ENCODE measurements at regions not wholly inside any gene's neighbourhood (a gene's known extent, or its start where the extent isn't known, plus 50 kb on each side); places are given as distances from the start of the nearest gene placed in this dataset.

GRCh38 chr6:153781306-153781705 is 257.7 kb upstream of the OPRM1 start:
- 61 to 81% (median 75%) methylated on average over 1 of the region's 1 CpG for WGBS, 5 donors
- intact Hi-C loops (cut with DNase I; ENCODE audit: low total_unique reads): no loop called here
- DNase-seq: no peak
- Histone ChIP-seq H3K9me3 (peaks cover 0 to 25% (median 12%) of the 10 kb centered on the region in 8 donors), H3K4me3 (no peak overlapping the region), H3K27me3 (replicated peaks in 1 of 7) (no peaks in the 10 kb centered on the region), H3K27ac (no peak overlapping the region), H3K36me3 (no peaks in the 10 kb centered on the region), H3K4me1 (no peaks in the 10 kb centered on the region)
- TF ChIP-seq CTCF (IDR thresholded peaks at IDR 0.05 in 8 of 11, conservative IDR thresholded peaks at IDR 0.05 in 3 of 11) (no peak), POLR2A (IDR thresholded peaks at IDR 0.05) (no peak), POLR2AphosphoS5 (IDR thresholded peaks at IDR 0.05) (no peak)

- Histone ChIP-seq H3K36me3 (no peaks in the 10 kb centered on the region), H3K4me3 (no peak overlapping the region), H3K4me1 (no peaks in the 10 kb centered on the region), H3K27ac (no peak overlapping the region), H3K9me3 (peaks cover 0 to 17% (median 8%) of the 10 kb centered on the region in 8 donors), H3K27me3 (replicated peaks in 1 of 7) (no peaks in the 10 kb centered on the region)
- DNase-seq: no peak
- intact Hi-C loops (cut with DNase I; ENCODE audit: low total_unique reads): no loop called here
- 71 to 88% (median 82%) methylated on average over 1 of the region's 1 CpG for WGBS, 5 donors
- no peak for TF ChIP-seq POLR2AphosphoS5 (IDR thresholded peaks at IDR 0.05)
- no peak for TF ChIP-seq POLR2A (IDR thresholded peaks at IDR 0.05)
Measured at GRCh38 chr6:153780011-153780410, 259.0 kb upstream of the OPRM1 start.

- Histone ChIP-seq H3K27me3 (replicated peaks in 1 of 7) (no peaks in the 10 kb centered on the region), H3K27ac (no peak overlapping the region), H3K36me3 (no peaks in the 10 kb centered on the region), H3K4me1 (no peaks in the 10 kb centered on the region), H3K9me3 (peaks cover 0 to 17% (median 8%) of the 10 kb centered on the region in 8 donors), H3K4me3 (no peak overlapping the region)
- TF ChIP-seq POLR2AphosphoS5 (IDR thresholded peaks at IDR 0.05) (no peak), POLR2A (IDR thresholded peaks at IDR 0.05) (no peak), CTCF (IDR thresholded peaks at IDR 0.05 in 8 of 11, conservative IDR thresholded peaks at IDR 0.05 in 3 of 11) (no peak)
- 76 to 83% (median 79%) methylated on average over 2 of the region's 2 CpGs for WGBS, 5 donors
- DNase-seq: no peak
- intact Hi-C loops (cut with DNase I; ENCODE audit: low total_unique reads): no loop called here
Measured at GRCh38 chr6:153778216-153778615, 260.8 kb upstream of the OPRM1 start.

- intact Hi-C loops (cut with DNase I; ENCODE audit: low total_unique reads): no loop called here
- H3K27me3 ChIP-seq (replicated peaks in 1 of 7): no peaks in the 10 kb centered on the region
- no peak overlapping the region for H3K4me3 ChIP-seq
- no peak overlapping the region for H3K27ac ChIP-seq
- H3K9me3 ChIP-seq: no peaks in the 10 kb centered on the region
- H3K4me1 ChIP-seq: no peaks in the 10 kb centered on the region
- no peaks in the 10 kb centered on the region for H3K36me3 ChIP-seq
- TF ChIP-seq POLR2AphosphoS5 (IDR thresholded peaks at IDR 0.05) (no peak), CTCF (IDR thresholded peaks at IDR 0.05 in 8 of 11, conservative IDR thresholded peaks at IDR 0.05 in 3 of 11) (no peak), POLR2A (IDR thresholded peaks at IDR 0.05) (no peak)
- DNase-seq: no peak
Measured at GRCh38 chr6:153771577-153771976, 267.5 kb upstream of the OPRM1 start.

GRCh38 chr6:153767127-153767526 is 271.9 kb upstream of the OPRM1 start:
- no peak overlapping the region for H3K27ac ChIP-seq
- H3K4me1 ChIP-seq: no peaks in the 10 kb centered on the region
- intact Hi-C loops (cut with DNase I; ENCODE audit: low total_unique reads): no loop called here
- H3K9me3 ChIP-seq: peaks cover 0 to 9% (median 0%) of the 10 kb centered on the region in 8 donors
- no peaks in the 10 kb centered on the region for H3K36me3 ChIP-seq
- no peak overlapping the region for H3K4me3 ChIP-seq
- TF ChIP-seq CTCF (IDR thresholded peaks at IDR 0.05 in 8 of 11, conservative IDR thresholded peaks at IDR 0.05 in 3 of 11): no peak
- TF ChIP-seq POLR2A (IDR thresholded peaks at IDR 0.05): no peak
- TF ChIP-seq POLR2AphosphoS5 (IDR thresholded peaks at IDR 0.05): no peak
- H3K27me3 ChIP-seq (replicated peaks in 1 of 7): no peaks in the 10 kb centered on the region
- WGBS, 5 donors: 77 to 87% (median 82%) methylated on average over 5 of the region's 5 CpGs
- DNase-seq: no peak
